H1 (cell line): ENCODE measurements at regions not wholly inside any gene's neighbourhood (a gene's known extent, or its start where the extent isn't known, plus 50 kb on each side); places are given as distances from the start of the nearest gene placed in this dataset.

Experiments used
- CTCF ChIA-PET: fragments of 300-600 bp; sonication (Branson Sonifier 250); formaldehyde crosslinking; loops from one replicate; lab custom pipeline; 2021; ENCODE audit not compliant: partially characterized antibody; lab: Charles Lee
- POLR2A ChIA-PET: fragments of 300-600 bp; sonication (Branson Sonifier 250); formaldehyde crosslinking; loops from one replicate; lab custom pipeline; 2021; ENCODE audit warnings: inconsistent platforms; ENCODE audit not compliant: partially characterized antibody; lab: Charles Lee
- DNase-seq, 2 experiments: peaks; one replicate each; pipeline versions ENCODE4 v3.0.0 to v3.0.0-alpha.2; 2010 to 2022; ENCODE audit warnings: low spot score in 2 of 2, low read depth in 1 of 2, mixed read lengths in 1 of 2
- FAIRE-seq: peaks from 2 replicates; lab custom pipeline; 2011; peaks lifted over from hg19 to GRCh38; lab: Jason Lieb, UNC
- H2AFZ ChIP-seq: 2 replicates; pipeline ENCODE4 v1.8.1; 2012; ENCODE audit warnings: low read length, inconsistent platforms
- H2AK5ac ChIP-seq: 2 replicates; pipeline ENCODE4 v1.6.1; 2013; ENCODE audit warnings: low read depth, low read length
- H2BK120ac ChIP-seq: replicated peaks from 2 replicates; pipeline ENCODE3; 2013; ENCODE audit warnings: low read depth, low read length, inconsistent platforms
- H2BK12ac ChIP-seq: 2 replicates; pipeline ENCODE4 v1.6.1; 2013; ENCODE audit warnings: low read depth, low read length
- H2BK15ac ChIP-seq: 2 replicates; pipeline ENCODE4 v1.6.1; 2013; ENCODE audit warnings: low read length
- H2BK20ac ChIP-seq: 2 replicates; pipeline ENCODE4 v1.6.1; 2013; ENCODE audit warnings: low read length
- H2BK5ac ChIP-seq: 2 replicates; pipeline ENCODE4 v1.6.1; 2013; ENCODE audit warnings: low read depth, low read length
- H3K14ac ChIP-seq: 2 replicates; pipeline ENCODE4 v1.6.1; 2013; ENCODE audit warnings: inconsistent platforms; ENCODE audit not compliant: insufficient read length
- H3K18ac ChIP-seq: 2 replicates; pipeline ENCODE4 v1.6.1; 2013; ENCODE audit warnings: low read length; ENCODE audit errors: extremely low read depth
- H3K23ac ChIP-seq: 2 replicates; pipeline ENCODE4 v1.6.1; 2013; ENCODE audit warnings: inconsistent platforms; ENCODE audit not compliant: insufficient read length
- H3K23me2 ChIP-seq: 2 replicates; pipeline ENCODE4 v1.6.1; 2013; ENCODE audit warnings: low read depth, low read length
- H3K27ac ChIP-seq: 2 replicates; pipeline ENCODE4 v1.6.1; 2011; ENCODE audit warnings: low read depth, low read length, inconsistent platforms
- H3K27me3 ChIP-seq, 4 experiments: replicated peaks in 1 of 4; 1 replicate in 1 of 4; 2 replicates in 3 of 4; pipeline versions ENCODE4 v1.6.1 to v1.8.1; 2011 to 2013; ENCODE audit warnings: low read length in 3 of 4, mild to moderate bottlenecking in 3 of 4, inconsistent platforms in 2 of 4, mixed read lengths in 2 of 4, moderate library complexity in 1 of 4; ENCODE audit not compliant: control insufficient read depth in 3 of 4, insufficient read depth in 3 of 4; ENCODE audit errors: extremely low read depth in 1 of 4
- H3K36me3 ChIP-seq, 4 experiments: 2 replicates each; pipeline versions ENCODE4 v1.6.1 to v1.8.1; 2011 to 2013; ENCODE audit warnings: mild to moderate bottlenecking in 4 of 4, low read length in 3 of 4, moderate library complexity in 2 of 4, control low read depth in 1 of 4, inconsistent platforms in 1 of 4; ENCODE audit not compliant: insufficient read depth in 4 of 4, control insufficient read depth in 2 of 4
- H3K4ac ChIP-seq: replicated peaks from 2 replicates; pipeline ENCODE3; 2013; ENCODE audit warnings: low read length, low read depth, mixed read lengths, inconsistent platforms; ENCODE audit not compliant: insufficient read length
- H3K4me1 ChIP-seq, 4 experiments: replicated peaks in 1 of 4; 1 replicate in 1 of 4; 2 replicates in 3 of 4; pipeline versions ENCODE4 v1.6.1 to v1.8.1; 2011 to 2013; ENCODE audit warnings: low read length in 3 of 4, inconsistent platforms in 2 of 4, mixed read lengths in 1 of 4; ENCODE audit not compliant: insufficient read depth in 4 of 4, control insufficient read depth in 3 of 4
- H3K4me2 ChIP-seq, 2 experiments: 2 replicates each; pipeline versions ENCODE4 v1.6.1 to v1.8.1; 2011 to 2013; ENCODE audit warnings: low read depth in 2 of 2, low read length in 2 of 2, control low read depth in 1 of 2, inconsistent platforms in 1 of 2, mild to moderate bottlenecking in 1 of 2; ENCODE audit not compliant: insufficient read depth in 1 of 2
- H3K4me3 ChIP-seq, 4 experiments: fragments of 200-600, 300-600 bp in 1 of 4; sonication (generic), shearing (Covaris generic), sonication (Bioruptor Twin) in 1 of 4; 2 replicates each; pipeline versions ENCODE4 v1.5.1 to v1.8.1; 2011 to 2016; ENCODE audit warnings: low read length in 4 of 4, low read depth in 3 of 4, control low read depth in 2 of 4, inconsistent platforms in 2 of 4, mild to moderate bottlenecking in 2 of 4, mixed read lengths in 1 of 4, moderate library complexity in 1 of 4; ENCODE audit not compliant: insufficient read depth in 2 of 4; ENCODE audit errors: extremely low read depth in 1 of 4
- H3K56ac ChIP-seq: replicated peaks from 2 replicates; pipeline ENCODE3; 2013; ENCODE audit warnings: low read depth, mild to moderate bottlenecking, mixed read lengths, low read length, inconsistent platforms; ENCODE audit not compliant: insufficient read length
- H3K79me1 ChIP-seq: 2 replicates; pipeline ENCODE4 v1.6.1; 2013; ENCODE audit warnings: low read depth, low read length, control low read depth
- H3K79me2 ChIP-seq, 2 experiments: 2 replicates each; pipeline versions ENCODE4 v1.6.1 to v1.8.1; 2012 to 2013; ENCODE audit warnings: low read length in 2 of 2, mild to moderate bottlenecking in 2 of 2, inconsistent platforms in 1 of 2; ENCODE audit not compliant: insufficient read depth in 2 of 2, control insufficient read depth in 1 of 2
- H3K9ac ChIP-seq, 4 experiments: replicated peaks in 1 of 4; 1 replicate in 1 of 4; 2 replicates in 3 of 4; pipeline versions ENCODE4 v1.6.1 to v1.8.1; 2011 to 2013; ENCODE audit warnings: low read depth in 3 of 4, low read length in 3 of 4, control low read depth in 2 of 4, mild to moderate bottlenecking in 2 of 4, moderate library complexity in 2 of 4, inconsistent platforms in 1 of 4; ENCODE audit errors: extremely low read depth in 1 of 4
- H3K9me3 ChIP-seq, 2 experiments: 2 replicates each; pipeline versions ENCODE4 v1.6.1 to v1.8.1; 2012 to 2013; ENCODE audit warnings: mild to moderate bottlenecking in 2 of 2, moderate library complexity in 2 of 2, control low read depth in 1 of 2, inconsistent platforms in 1 of 2, low read depth in 1 of 2, low read length in 1 of 2, mixed read lengths in 1 of 2; ENCODE audit not compliant: insufficient read depth in 2 of 2
- H4K20me1 ChIP-seq, 2 experiments: replicated peaks in 1 of 2; 2 replicates each; pipeline versions ENCODE3 to v1.8.1; 2011 to 2013; ENCODE audit warnings: inconsistent platforms in 2 of 2, low read length in 2 of 2, mild to moderate bottlenecking in 1 of 2; ENCODE audit not compliant: insufficient read depth in 2 of 2, control insufficient read depth in 1 of 2
- H4K5ac ChIP-seq: 2 replicates; pipeline ENCODE4 v1.6.1; 2013; ENCODE audit warnings: low read length, low read depth, mixed read lengths, inconsistent platforms; ENCODE audit not compliant: insufficient read length
- H4K8ac ChIP-seq: 2 replicates; pipeline ENCODE4 v1.8.0; 2013; ENCODE audit warnings: mild to moderate bottlenecking, moderate library complexity, low read length, inconsistent platforms; ENCODE audit not compliant: insufficient read depth; ENCODE audit errors: extremely low read depth
- H4K91ac ChIP-seq: replicated peaks from 2 replicates; pipeline ENCODE3; 2013; ENCODE audit warnings: low read length, mixed read lengths, inconsistent platforms; ENCODE audit not compliant: insufficient read length
- CTBP2 ChIP-seq: IDR thresholded peaks from 2 replicates; pipeline ENCODE4 v1.7.0; 2011; ENCODE audit warnings: borderline replicate concordance, mild to moderate bottlenecking, moderate library complexity, mixed read lengths, low read length; ENCODE audit not compliant: insufficient read depth, insufficient read length
- JUND ChIP-seq: IDR thresholded peaks from 2 replicates; pipeline ENCODE4 v1.6.1; 2011; ENCODE audit warnings: mild to moderate bottlenecking, improper control_type of control experiment, low read length
- SIRT6 ChIP-seq: IDR thresholded peaks from one replicate; pipeline ENCODE4 v1.7.1; 2012; ENCODE audit warnings: low read length, inconsistent platforms
- TBP ChIP-seq: IDR thresholded peaks from 2 replicates; pipeline ENCODE4 v1.6.1; 2011; ENCODE audit warnings: low read depth, low read length, improper control_type of control experiment
- TEAD4 ChIP-seq: IDR thresholded peaks from 2 replicates; pipeline ENCODE4 v1.6.1; 2012; ENCODE audit warnings: low read depth, low read length, inconsistent platforms, mixed read lengths
- TF ChIP-seq, protein P1 (sequence below): IDR thresholded peaks from 2 replicates; pipeline ENCODE4 v1.6.1; 2012; ENCODE audit warnings: inconsistent platforms

DNA sequence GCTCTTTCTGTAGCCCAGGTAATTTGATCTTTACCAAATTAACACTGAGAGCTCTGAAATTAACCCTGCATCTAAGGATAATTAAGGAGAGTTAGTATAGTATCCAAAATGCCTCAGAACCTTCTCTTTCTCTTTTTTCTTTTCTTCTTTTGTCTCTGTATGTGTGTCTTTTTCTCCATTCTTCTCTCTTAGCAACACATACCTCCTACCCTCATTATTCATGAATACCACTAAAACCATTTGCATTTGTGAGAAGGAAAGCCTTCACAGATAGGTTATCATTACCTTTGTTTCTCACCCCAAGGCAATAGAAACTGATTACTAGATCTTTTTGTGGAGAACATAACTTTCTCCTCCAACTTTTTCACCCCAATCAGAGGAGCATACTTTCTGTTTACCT, 376.5 kb upstream of the NXPH2 start:
- Histone ChIP-seq H3K23me2 (no peaks in the 10 kb centered on the region; the same call in 1 of the 2 replicates), H3K9me3 (no peaks in the 10 kb centered on the region), H3K4me3 (peak overlapping the region in 1 of 4 experiments; percentile 18; a peak in 1 of 8 replicates), H3K27ac (no peak overlapping the region), H2BK12ac (no peak overlapping the region), H3K14ac (no peak overlapping the region), H3K4me1 (peaks cover 0 to 10% (median 6%) of the 10 kb centered on the region in 4 experiments; a peak in 4 of 7 replicates), H2BK5ac (no peak overlapping the region), H3K18ac (no peak overlapping the region), H3K9ac (no peak overlapping the region), H3K36me3 (no peaks in the 10 kb centered on the region), H4K8ac (no peak overlapping the region), H4K20me1 (no peaks in the 10 kb centered on the region), H4K91ac (no peak overlapping the region)
- TF ChIP-seq, protein P1, sequence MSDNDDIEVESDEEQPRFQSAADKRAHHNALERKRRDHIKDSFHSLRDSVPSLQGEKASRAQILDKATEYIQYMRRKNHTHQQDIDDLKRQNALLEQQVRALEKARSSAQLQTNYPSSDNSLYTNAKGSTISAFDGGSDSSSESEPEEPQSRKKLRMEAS = no peak
- TF ChIP-seq JUND = no peak
- no peak for TF ChIP-seq CTBP2
- no peak for TF ChIP-seq TEAD4
- no peak for TF ChIP-seq SIRT6
- TF ChIP-seq TBP = no peak
- TF ChIP-seq, all 59 proteins: peak for 0
- H3K4me2 ChIP-seq = peak overlapping the region in 1 of 2 experiments; percentile 15; a peak in 1 of 4 replicates
- FAIRE-seq (no peak), DNase-seq (no peak)
- no peaks in the 10 kb centered on the region for H3K79me1 ChIP-seq
- H2BK20ac ChIP-seq = no peak overlapping the region
- no peak overlapping the region for H3K56ac ChIP-seq
- H2BK15ac ChIP-seq = no peak overlapping the region
- no peak overlapping the region for H2AK5ac ChIP-seq
- H4K5ac ChIP-seq = no peak overlapping the region
- peaks cover 0 to 1% (median 0%) of the 10 kb centered on the region in 4 experiments; a peak in 1 of 7 replicates for H3K27me3 ChIP-seq
- CTCF ChIA-PET = no interaction called here
- peak overlapping the region; percentile 6; the same call in 1 of the 2 replicates for H2AFZ ChIP-seq
- no peak overlapping the region for H2BK120ac ChIP-seq
- POLR2A ChIA-PET = interaction anchor here (0.6 kb wide), 2 partner anchors 1374 to 1673 kb away, joined by 3 read pairs; no protein-coding TSS in a partner anchor
- no peaks in the 10 kb centered on the region for H3K79me2 ChIP-seq
- H3K4ac ChIP-seq = no peak overlapping the region
- no peak overlapping the region for H3K23ac ChIP-seq
